IMR-90 (cell line): ENCODE measurements at regions not wholly inside any gene's neighbourhood (a gene's known extent, or its start where the extent isn't known, plus 50 kb on each side); places are given as distances from the start of the nearest gene placed in this dataset.

Experiments used
- ATAC-seq: fragments of 200-7000 bp; cut with Tn5 transposase; 2 replicates; pipeline ENCODE4 v1.9.1; 2020; ENCODE audit warnings: low read depth, mild to moderate bottlenecking, moderate library complexity
- BruUV-seq: library from RNA; stranded (reverse); fragments of 400-500 nt; replicated peaks from 2 replicates; lab custom pipeline; 2021; lab: Mats Ljungman, UMichigan
- CTCF ChIA-PET: fragments of 300-600 bp; formaldehyde crosslinking; extraction: SDS; loops from one replicate; lab custom pipeline; 2021; ENCODE audit warnings: antibody characterized with exemption; lab: Yijun Ruan, JAX
- POLR2A ChIA-PET: fragments of 300-600 bp; sonication (Branson Sonifier 250); formaldehyde crosslinking; loops from one replicate; lab custom pipeline; 2022; ENCODE audit warnings: antibody characterized with exemption; ENCODE audit not compliant: unreplicated experiment; lab: Charles Lee
- DNase-seq: peaks from one replicate; pipeline ENCODE4 v3.0.0; 2013
- H2AFZ ChIP-seq: replicated peaks from 2 replicates; pipeline ENCODE3; 2013; ENCODE audit warnings: low read length, mild to moderate bottlenecking; ENCODE audit not compliant: poor library complexity
- H2AK5ac ChIP-seq: 2 replicates; pipeline ENCODE4 v1.6.1; 2013; ENCODE audit warnings: low read depth, low read length, inconsistent platforms
- H2AK9ac ChIP-seq: replicated peaks from 2 replicates; pipeline ENCODE3; 2013; ENCODE audit warnings: mild to moderate bottlenecking, low read depth, low read length, moderate library complexity; ENCODE audit not compliant: poor library complexity
- H2BK120ac ChIP-seq: 2 replicates; pipeline ENCODE4 v1.6.1; 2013; ENCODE audit warnings: low read depth, low read length, inconsistent platforms
- H2BK15ac ChIP-seq: 3 replicates; pipeline ENCODE4 v1.6.1; 2013; ENCODE audit warnings: low read depth, low read length, inconsistent platforms
- H2BK20ac ChIP-seq: 2 replicates; pipeline ENCODE4 v1.6.1; 2013; ENCODE audit warnings: low read depth, mild to moderate bottlenecking, inconsistent platforms, low read length, moderate library complexity
- H2BK5ac ChIP-seq: 2 replicates; pipeline ENCODE4 v1.6.1; 2013; ENCODE audit warnings: mild to moderate bottlenecking, low read depth, low read length, inconsistent platforms; ENCODE audit not compliant: poor library complexity, severe bottlenecking
- H3K14ac ChIP-seq: replicated peaks from 2 replicates; pipeline ENCODE4 v1.6.1; 2013; ENCODE audit warnings: low read depth, low read length, inconsistent platforms
- H3K18ac ChIP-seq: 2 replicates; pipeline ENCODE4 v1.6.1; 2013; ENCODE audit warnings: low read depth, low read length, control low read depth
- H3K23ac ChIP-seq: 2 replicates; pipeline ENCODE4 v1.6.1; 2013; ENCODE audit warnings: low read depth, low read length, inconsistent platforms
- H3K27ac ChIP-seq: 2 replicates; pipeline ENCODE4 v1.5.1; 2013; ENCODE audit warnings: mild to moderate bottlenecking, control low read depth, low read length; ENCODE audit not compliant: insufficient read depth
- H3K27me3 ChIP-seq: 2 replicates; pipeline ENCODE4 v1.6.1; 2013; ENCODE audit warnings: low read length; ENCODE audit not compliant: control insufficient read depth, insufficient read depth
- H3K36me3 ChIP-seq: 2 replicates; pipeline ENCODE4 v1.6.1; 2013; ENCODE audit warnings: low read length, mixed read lengths; ENCODE audit not compliant: control insufficient read depth, insufficient read depth
- H3K4ac ChIP-seq: 2 replicates; pipeline ENCODE4 v1.6.1; 2013; ENCODE audit warnings: low read depth, low read length, inconsistent platforms
- H3K4me1 ChIP-seq: 2 replicates; pipeline ENCODE4 v1.6.1; 2013; ENCODE audit warnings: low read length, mixed read lengths; ENCODE audit not compliant: control insufficient read depth, insufficient read depth
- H3K4me2 ChIP-seq: 2 replicates; pipeline ENCODE4 v1.6.1; 2013; ENCODE audit warnings: low read depth, mild to moderate bottlenecking, control low read depth, low read length, moderate library complexity
- H3K4me3 ChIP-seq: 2 replicates; pipeline ENCODE4 v1.5.1; 2013; ENCODE audit warnings: low read depth, mild to moderate bottlenecking, control low read depth, low read length, moderate library complexity; ENCODE audit not compliant: insufficient read depth
- H3K56ac ChIP-seq: 2 replicates; pipeline ENCODE4 v1.6.1; 2013; ENCODE audit warnings: low read length, inconsistent platforms; ENCODE audit not compliant: insufficient read depth; ENCODE audit errors: extremely low read depth
- H3K79me1 ChIP-seq, 2 experiments: 2 replicates each; pipeline ENCODE4 v1.6.1; 2013; ENCODE audit warnings: low read length in 2 of 2, inconsistent platforms in 1 of 2, low read depth in 1 of 2
- H3K9ac ChIP-seq: 2 replicates; pipeline ENCODE4 v1.6.1; 2013; ENCODE audit warnings: low read depth, low read length, control low read depth
- H3K9me1 ChIP-seq: 2 replicates; pipeline ENCODE4 v1.6.1; 2013; ENCODE audit warnings: low read length, inconsistent platforms; ENCODE audit not compliant: insufficient read depth
- H3K9me3 ChIP-seq: 2 replicates; pipeline ENCODE4 v1.6.1; 2013; ENCODE audit warnings: low read length; ENCODE audit not compliant: control insufficient read depth, insufficient read depth
- H4K20me1 ChIP-seq: 2 replicates; pipeline ENCODE4 v1.6.1; 2013; ENCODE audit warnings: low read length, inconsistent platforms; ENCODE audit not compliant: insufficient read depth
- H4K5ac ChIP-seq: 2 replicates; pipeline ENCODE4 v1.6.1; 2013; ENCODE audit warnings: mild to moderate bottlenecking, low read depth, low read length, control low read depth
- H4K8ac ChIP-seq, 2 experiments: 2 replicates each; pipeline ENCODE4 v1.6.1; 2013; ENCODE audit warnings: low read depth in 2 of 2, low read length in 2 of 2, control low read depth in 1 of 2, inconsistent platforms in 1 of 2
- H4K91ac ChIP-seq: 2 replicates; pipeline ENCODE4 v1.6.1; 2013; ENCODE audit warnings: low read depth, low read length, inconsistent platforms; ENCODE audit not compliant: insufficient read depth
- BHLHE40 ChIP-seq: fragments of 150-350 bp; IDR thresholded peaks from 2 replicates; pipeline ENCODE4 v1.6.1; 2016; ENCODE audit warnings: mild to moderate bottlenecking, low read depth, low read length
- CEBPB ChIP-seq: IDR thresholded peaks from 2 replicates; pipeline ENCODE4 v1.6.1; 2012; ENCODE audit warnings: low read depth, low read length, improper control_type of control experiment
- CHD1 ChIP-seq: IDR thresholded peaks from 2 replicates; pipeline ENCODE4 v1.6.1; 2012; ENCODE audit warnings: low read depth, low read length, improper control_type of control experiment
- NFE2L2 ChIP-seq: fragments of 150-350 bp; IDR thresholded peaks from 2 replicates; pipeline ENCODE4 v1.6.1; 2016; ENCODE audit warnings: low read depth, mild to moderate bottlenecking, low read length
- WGBS, 2 experiments: methylation state at CpG; one replicate each; pipeline versions ENCODE4 v1.1.5 to v1.1.7; 2013; ENCODE audit warnings: missing lambda C conversion rate in 2 of 2; ENCODE audit not compliant: insufficient read length in 1 of 2; ENCODE audit errors: extremely low coverage in 2 of 2; 5-methylcytosine and 5-hydroxymethylcytosine counted together
- dilution Hi-C: fragments of 300-500 bp; cut with HindIII; formaldehyde crosslinking; loops from one replicate; pipeline ENCODE4 v1.14.3; 2018; ENCODE audit warnings: low sequenced_read_pairs; ENCODE audit not compliant: unreplicated experiment
- in situ Hi-C: fragments of 300-500 bp; cut with MboI; formaldehyde crosslinking; loops from 3 replicates; pipeline ENCODE4 v1.14.3; 2019; ENCODE audit warnings: low sequenced_read_pairs, inconsistent platforms, mixed read lengths
- intact Hi-C: fragments of 100-400 bp; cut with micrococcal nuclease; formaldehyde crosslinking; loops from 2 replicates; pipeline ENCODE4 v1.10.0; 2022

DNA sequence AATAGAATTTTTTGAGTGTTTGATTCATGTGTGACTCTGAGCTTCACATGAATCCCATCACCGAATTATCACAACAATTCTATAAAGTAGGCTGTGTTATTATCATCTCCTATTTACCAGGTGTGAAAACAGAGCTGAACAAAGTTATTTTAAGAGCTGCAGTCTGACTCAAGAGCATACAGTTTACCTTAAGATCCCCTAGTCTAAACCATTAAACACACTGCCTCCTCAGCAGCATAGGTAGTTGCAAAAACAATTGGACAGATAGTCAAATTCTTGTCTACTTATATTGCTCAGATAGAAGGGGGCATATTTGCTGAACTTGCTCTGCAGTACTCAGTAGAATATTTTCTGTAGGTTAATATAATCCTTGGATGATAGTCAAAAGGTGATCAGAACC lies 219.8 kb upstream of the ATP2B1 start:
- intact Hi-C loops (no loop called here), dilution Hi-C loops (no loop called here), in situ Hi-C loops (no loop called here)
- DNase-seq (no peak), ATAC-seq (no peak)
- no peak overlapping the region for H3K14ac ChIP-seq
- H3K79me1 ChIP-seq, result no peaks in the 10 kb centered on the region
- H2BK5ac ChIP-seq, result no peak overlapping the region
- no peak overlapping the region for H3K23ac ChIP-seq
- CTCF ChIA-PET, result no interaction called here
- WGBS, 2 experiments, result no CpG with 5 or more reads among the region's 1 CpG
- no peak overlapping the region for H3K4ac ChIP-seq
- no peak overlapping the region for H3K4me3 ChIP-seq
- no peak overlapping the region for H3K4me2 ChIP-seq
- no peak overlapping the region for H2AK9ac ChIP-seq
- no peaks in the 10 kb centered on the region for H4K20me1 ChIP-seq
- H2BK120ac ChIP-seq, result no peak overlapping the region
- H2AK5ac ChIP-seq, result no peak overlapping the region
- BruUV-seq, result no TSS peak
- POLR2A ChIA-PET, result no interaction called here
- no peak overlapping the region for H4K5ac ChIP-seq
- TF ChIP-seq CHD1 (no peak), CEBPB (no peak), NFE2L2 (no peak), BHLHE40 (no peak)
- no peaks in the 10 kb centered on the region for H3K36me3 ChIP-seq
- no peaks in the 10 kb centered on the region for H3K9me3 ChIP-seq
- H4K91ac ChIP-seq, result no peak overlapping the region
- H2BK15ac ChIP-seq, result no peak overlapping the region
- H3K18ac ChIP-seq, result no peak overlapping the region
- H3K9me1 ChIP-seq, result no peaks in the 10 kb centered on the region
- H2AFZ ChIP-seq, result no peak overlapping the region
- no peak overlapping the region for H3K9ac ChIP-seq
- no peak overlapping the region for H3K27ac ChIP-seq
- H3K27me3 ChIP-seq, result no peaks in the 10 kb centered on the region
- no peak overlapping the region for H3K56ac ChIP-seq
- no peaks in the 10 kb centered on the region for H3K4me1 ChIP-seq
- no peak overlapping the region for H4K8ac ChIP-seq
- H2BK20ac ChIP-seq, result no peak overlapping the region
